Bronchial epithelial cell (primary cell): ENCODE measurements at regions not wholly inside any gene's neighbourhood (a gene's known extent, or its start where the extent isn't known, plus 50 kb on each side); places are given as distances from the start of the nearest gene placed in this dataset.

Source experiments
- DNase-seq: peaks from one replicate; pipeline ENCODE4 v3.0.0-alpha.2; 2010; ENCODE audit warnings: low read depth
- FAIRE-seq: peaks from 2 replicates; lab custom pipeline; 2011; peaks lifted over from hg19 to GRCh38; lab: Jason Lieb, UNC
- H3K27me3 ChIP-seq: 2 replicates; pipeline ENCODE4 v1.5.1; 2011; ENCODE audit warnings: low read length; ENCODE audit not compliant: control insufficient read depth, insufficient read depth
- H3K36me3 ChIP-seq: 2 replicates; pipeline ENCODE4 v1.5.1; 2011; ENCODE audit warnings: low read length; ENCODE audit not compliant: control insufficient read depth, insufficient read depth
- H3K4me3 ChIP-seq: 2 replicates; pipeline ENCODE4 v1.5.1; 2011; ENCODE audit warnings: mild to moderate bottlenecking, low read depth, low read length, control low read depth
- TF ChIP-seq, protein P1 (sequence below): IDR thresholded peaks from 2 replicates; pipeline ENCODE4 v1.5.1; 2011; ENCODE audit warnings: mild to moderate bottlenecking, moderate library complexity, low read length, control low read depth, inconsistent platforms; ENCODE audit not compliant: insufficient read depth, severe bottlenecking

DNA sequence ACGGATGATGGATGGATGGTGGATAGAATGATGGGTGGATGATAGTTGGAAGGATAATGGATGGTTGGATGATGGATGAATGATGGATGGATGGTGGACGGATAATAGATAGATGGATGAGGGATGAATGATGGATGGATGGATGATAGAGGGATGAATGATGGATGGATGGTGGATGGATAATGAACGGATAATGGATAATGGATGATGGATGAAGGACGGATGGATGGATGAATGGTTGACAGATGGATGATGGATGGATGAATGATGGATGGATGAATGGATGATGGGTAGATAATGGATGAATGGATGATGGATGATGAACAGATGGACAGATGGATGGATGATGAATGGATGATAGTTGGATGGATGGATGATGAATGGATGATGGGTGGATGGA lies 255.1 kb downstream of the NPHP4 start:
- no peaks in the 10 kb centered on the region for H3K36me3 ChIP-seq
- FAIRE-seq: no peak
- TF ChIP-seq, protein P1, sequence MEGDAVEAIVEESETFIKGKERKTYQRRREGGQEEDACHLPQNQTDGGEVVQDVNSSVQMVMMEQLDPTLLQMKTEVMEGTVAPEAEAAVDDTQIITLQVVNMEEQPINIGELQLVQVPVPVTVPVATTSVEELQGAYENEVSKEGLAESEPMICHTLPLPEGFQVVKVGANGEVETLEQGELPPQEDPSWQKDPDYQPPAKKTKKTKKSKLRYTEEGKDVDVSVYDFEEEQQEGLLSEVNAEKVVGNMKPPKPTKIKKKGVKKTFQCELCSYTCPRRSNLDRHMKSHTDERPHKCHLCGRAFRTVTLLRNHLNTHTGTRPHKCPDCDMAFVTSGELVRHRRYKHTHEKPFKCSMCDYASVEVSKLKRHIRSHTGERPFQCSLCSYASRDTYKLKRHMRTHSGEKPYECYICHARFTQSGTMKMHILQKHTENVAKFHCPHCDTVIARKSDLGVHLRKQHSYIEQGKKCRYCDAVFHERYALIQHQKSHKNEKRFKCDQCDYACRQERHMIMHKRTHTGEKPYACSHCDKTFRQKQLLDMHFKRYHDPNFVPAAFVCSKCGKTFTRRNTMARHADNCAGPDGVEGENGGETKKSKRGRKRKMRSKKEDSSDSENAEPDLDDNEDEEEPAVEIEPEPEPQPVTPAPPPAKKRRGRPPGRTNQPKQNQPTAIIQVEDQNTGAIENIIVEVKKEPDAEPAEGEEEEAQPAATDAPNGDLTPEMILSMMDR: no peak
- DNase-seq: no peak
- H3K27me3 ChIP-seq: no peaks in the 10 kb centered on the region
- H3K4me3 ChIP-seq: no peak overlapping the region

DNA sequence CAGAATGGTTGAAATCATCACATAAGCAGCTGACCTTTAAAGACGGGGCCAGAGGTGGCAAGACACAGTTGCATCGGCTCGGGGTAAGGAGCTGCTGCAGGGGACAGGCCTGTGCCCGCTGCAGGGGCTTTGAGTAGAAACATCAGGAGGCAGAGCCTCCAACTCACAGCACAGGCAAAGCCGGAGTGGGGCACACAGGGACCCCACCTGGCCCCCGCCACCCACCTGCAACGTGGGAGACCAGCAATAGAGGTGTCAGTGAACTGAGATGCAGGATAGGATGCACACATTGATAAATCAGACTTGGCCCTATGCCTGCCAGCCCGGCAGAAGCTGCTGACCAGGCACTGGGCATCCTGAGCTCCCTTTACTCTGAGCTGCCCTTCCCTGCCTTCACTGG lies 257.2 kb downstream of the NPHP4 start:
- TF ChIP-seq, protein P1: no peak
- Histone ChIP-seq H3K4me3 (no peak overlapping the region), H3K36me3 (no peaks in the 10 kb centered on the region), H3K27me3 (no peaks in the 10 kb centered on the region)
- DNase-seq (no peak), FAIRE-seq (no peak)

DNA sequence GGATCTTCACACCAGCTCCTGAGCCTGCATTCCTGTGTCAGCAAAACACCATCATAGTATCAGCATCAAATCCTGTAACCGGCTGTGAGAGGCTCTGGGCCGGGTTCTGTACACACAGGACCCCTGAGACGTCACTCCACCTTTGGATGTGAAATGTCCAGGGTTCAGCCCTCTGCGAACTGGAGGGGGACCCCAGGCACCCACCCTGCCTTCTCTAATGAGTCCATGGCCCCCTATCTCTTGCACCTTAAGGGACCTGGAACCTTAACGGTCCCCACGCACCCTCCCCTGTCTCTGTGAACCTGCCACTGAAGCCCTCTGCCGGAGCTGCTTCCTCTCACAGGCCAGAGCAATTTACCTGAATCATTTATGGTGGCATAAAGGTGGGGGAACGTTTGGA lies 257.8 kb downstream of the NPHP4 start:
- FAIRE-seq: no peak
- TF ChIP-seq, protein P1: no peak
- H3K4me3 ChIP-seq: no peak overlapping the region
- no peak for DNase-seq
- H3K36me3 ChIP-seq: no peaks in the 10 kb centered on the region
- H3K27me3 ChIP-seq: no peaks in the 10 kb centered on the region

DNA sequence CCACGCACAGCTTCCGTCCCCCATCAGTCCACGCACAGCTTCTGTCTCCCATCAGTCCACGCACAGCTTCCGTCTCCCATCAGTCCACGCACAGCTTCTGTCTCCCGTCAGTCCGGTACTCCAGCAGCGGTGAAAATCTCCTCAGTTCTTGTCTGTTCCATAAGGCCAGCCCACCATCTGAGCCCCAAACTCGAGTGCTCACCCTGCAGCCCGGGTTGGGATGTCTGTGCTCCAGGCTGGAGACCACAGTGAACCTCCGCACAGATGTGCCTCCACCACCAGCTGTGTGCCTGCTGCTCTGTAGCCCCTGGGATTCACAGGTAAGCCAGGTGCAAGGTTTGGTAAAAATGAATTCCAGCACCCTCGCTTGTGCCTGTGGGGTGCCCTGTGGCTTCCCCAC lies 258.6 kb downstream of the NPHP4 start:
- H3K36me3 ChIP-seq: no peaks in the 10 kb centered on the region
- TF ChIP-seq, protein P1: no peak
- no peak overlapping the region for H3K4me3 ChIP-seq
- DNase-seq (no peak), FAIRE-seq (no peak)
- H3K27me3 ChIP-seq: no peaks in the 10 kb centered on the region

DNA sequence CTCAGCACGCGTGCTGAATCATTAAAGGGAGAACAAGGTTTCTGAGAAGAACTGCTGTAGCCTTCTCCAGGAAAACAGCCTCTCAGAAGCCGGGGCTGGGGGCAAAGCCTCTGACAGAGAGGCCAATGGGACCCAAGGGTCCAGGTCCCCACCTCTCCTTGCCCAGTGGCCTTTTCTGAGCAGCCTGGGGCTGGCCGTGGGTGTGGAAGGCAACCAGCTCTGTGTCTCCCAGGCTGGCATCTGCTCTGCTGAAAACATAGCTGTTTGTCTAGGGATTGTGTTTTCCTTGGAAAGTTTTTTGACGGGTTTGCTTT lies 261.2 kb downstream of the NPHP4 start:
- no peaks in the 10 kb centered on the region for H3K36me3 ChIP-seq
- H3K4me3 ChIP-seq: no peak overlapping the region
- H3K27me3 ChIP-seq: peaks cover 2% of the 10 kb centered on the region
- TF ChIP-seq, protein P1: no peak
- no peak for DNase-seq
- no peak for FAIRE-seq

DNA sequence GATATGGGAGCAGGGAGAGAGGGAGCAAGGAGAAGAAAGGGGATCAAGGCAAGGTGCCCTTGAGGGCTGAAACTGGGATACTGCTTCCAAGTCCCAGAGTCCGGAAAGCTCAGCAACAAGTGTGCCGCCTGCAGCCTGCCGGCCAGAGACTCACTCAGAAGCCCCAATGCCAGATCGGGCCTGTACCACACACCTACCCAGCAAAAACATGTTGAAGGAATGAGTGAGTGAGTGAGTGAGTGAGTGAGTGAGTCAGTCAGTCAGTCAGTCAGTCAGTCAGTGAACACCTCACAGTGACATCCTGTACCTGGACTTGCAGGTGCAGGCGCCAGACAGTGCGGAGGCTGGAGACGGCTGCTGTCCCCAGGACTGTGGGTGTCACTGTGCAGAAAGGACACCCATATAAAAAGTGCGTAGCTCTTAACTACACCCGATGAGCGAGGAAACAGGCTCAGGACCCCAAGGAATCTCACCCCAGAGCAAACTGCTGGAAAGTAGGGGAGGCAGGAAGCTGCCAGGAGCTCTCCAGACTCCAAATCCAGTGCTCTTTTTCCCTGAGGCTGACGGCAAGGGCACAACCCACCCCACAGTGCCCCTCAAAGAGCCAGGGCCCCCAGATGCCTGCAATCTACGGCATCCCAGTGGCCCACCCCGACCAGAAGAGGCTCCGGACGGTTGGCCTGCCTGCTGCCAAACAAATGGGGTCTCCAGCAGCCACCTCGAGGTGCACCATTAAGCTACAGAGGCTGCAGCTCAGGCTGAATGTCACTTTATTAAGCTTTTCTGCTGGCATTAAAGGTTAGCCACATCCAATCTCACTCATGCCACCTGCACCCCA lies 261.7 kb downstream of the NPHP4 start:
- TF ChIP-seq, protein P1: no peak
- DNase-seq (no peak), FAIRE-seq (no peak)
- Histone ChIP-seq H3K36me3 (no peaks in the 10 kb centered on the region), H3K4me3 (no peak overlapping the region), H3K27me3 (peaks cover 2% of the 10 kb centered on the region)
